ENCODE measurements at regions not wholly inside any gene's neighbourhood (a gene's known extent, or its start where the extent isn't known, plus 50 kb on each side); places are given as distances from the start of the nearest gene placed in this dataset.

- Histone ChIP-seq H3K18ac (ENCODE audit: low read length) (no peak overlapping the region), H3K27ac (ENCODE audit: low read depth, low read length) (no peak overlapping the region), H3K14ac (ENCODE audit: low read length) (no peak overlapping the region), H3K4me3 (ENCODE audit: low read depth, low read length) (no peak overlapping the region), H4K8ac (ENCODE audit: low read depth, low read length) (no peak overlapping the region), H2AFZ (ENCODE audit: insufficient read depth, low read length, poor library complexity) (no peak overlapping the region), H2BK12ac (ENCODE audit: low read length) (no peak overlapping the region), H3K4me1 (ENCODE audit: control insufficient read depth in 1 of 2, insufficient read depth in 2 of 2, low read length in 2 of 2) (peaks cover 0 to 3% of the 10 kb centered on the region in 2 experiments), H3K36me3 (ENCODE audit: control insufficient read depth in 1 of 2, insufficient read depth in 2 of 2, low read length in 2 of 2) (no peaks in the 10 kb centered on the region), H3K9ac (ENCODE audit: low read length) (no peak overlapping the region), H4K12ac (ENCODE audit: low read depth, low read length) (no peak overlapping the region), H3K4me2 (ENCODE audit: low read length) (no peak overlapping the region), H3K79me2 (ENCODE audit: control insufficient read depth, insufficient read depth, low read length, poor library complexity) (no peaks in the 10 kb centered on the region), H2AK5ac (ENCODE audit: low read length) (no peak overlapping the region), H2BK5ac (ENCODE audit: low read depth, low read length, poor library complexity) (no peak overlapping the region), H4K91ac (ENCODE audit: low read depth, low read length) (no peak overlapping the region), H3K4ac (ENCODE audit: low read depth, low read length) (no peak overlapping the region), H3K79me1 (ENCODE audit: low read length) (no peaks in the 10 kb centered on the region), H3K23ac (ENCODE audit: low read length) (no peak overlapping the region), H2BK120ac (ENCODE audit: insufficient read depth, low read length, poor library complexity) (no peak overlapping the region), H3K9me3 (ENCODE audit: insufficient read depth, low read depth, low read length) (no peaks in the 10 kb centered on the region), H3K27me3 (ENCODE audit: insufficient read depth, low read length) (no peaks in the 10 kb centered on the region)
- no peak for DNase-seq
These were observed 64.3 kb upstream of the MSTN start for GRCh38 chr2:190126798-190127197.

- no peak overlapping the region for H4K12ac ChIP-seq (ENCODE audit: low read depth, low read length)
- H3K4me3 ChIP-seq (ENCODE audit: low read depth, low read length), result no peak overlapping the region
- no peak overlapping the region for H4K8ac ChIP-seq (ENCODE audit: low read depth, low read length)
- H2AFZ ChIP-seq (ENCODE audit: insufficient read depth, low read length, poor library complexity), result no peak overlapping the region
- H3K4me1 ChIP-seq (ENCODE audit: control insufficient read depth in 1 of 2, insufficient read depth in 2 of 2, low read length in 2 of 2), result peaks cover 0 to 3% of the 10 kb centered on the region in 2 experiments
- H2BK120ac ChIP-seq (ENCODE audit: insufficient read depth, low read length, poor library complexity), result no peak overlapping the region
- H3K27ac ChIP-seq (ENCODE audit: low read depth, low read length), result no peak overlapping the region
- H3K36me3 ChIP-seq (ENCODE audit: control insufficient read depth in 1 of 2, insufficient read depth in 2 of 2, low read length in 2 of 2), result no peaks in the 10 kb centered on the region
- H3K9me3 ChIP-seq (ENCODE audit: insufficient read depth, low read depth, low read length), result peaks cover 1% of the 10 kb centered on the region
- no peak overlapping the region for H3K23ac ChIP-seq (ENCODE audit: low read length)
- no peak overlapping the region for H2BK12ac ChIP-seq (ENCODE audit: low read length)
- H3K27me3 ChIP-seq (ENCODE audit: insufficient read depth, low read length), result no peaks in the 10 kb centered on the region
- no peak overlapping the region for H3K9ac ChIP-seq (ENCODE audit: low read length)
- no peak overlapping the region for H4K91ac ChIP-seq (ENCODE audit: low read depth, low read length)
- H3K79me2 ChIP-seq (ENCODE audit: control insufficient read depth, insufficient read depth, low read length, poor library complexity), result no peaks in the 10 kb centered on the region
- H2BK5ac ChIP-seq (ENCODE audit: low read depth, low read length, poor library complexity), result no peak overlapping the region
- H3K18ac ChIP-seq (ENCODE audit: low read length), result no peak overlapping the region
- no peak overlapping the region for H2AK5ac ChIP-seq (ENCODE audit: low read length)
- H3K14ac ChIP-seq (ENCODE audit: low read length), result no peak overlapping the region
- no peak overlapping the region for H3K4ac ChIP-seq (ENCODE audit: low read depth, low read length)
- H3K4me2 ChIP-seq (ENCODE audit: low read length), result no peak overlapping the region
- no CpG with 5 or more reads among the region's 2 CpGs for WGBS (ENCODE audit: extremely low coverage, insufficient coverage, insufficient read length)
- H3K79me1 ChIP-seq (ENCODE audit: low read length), result no peaks in the 10 kb centered on the region
- DNase-seq, result peak; percentile 93 to 96
These were observed 61.4 kb upstream of the MSTN start for GRCh38 chr2:190123956-190124355.

GRCh38 chr2:190121971-190122370, 59.4 kb upstream of the MSTN start:
- H4K8ac ChIP-seq (ENCODE audit: low read depth, low read length), result no peak overlapping the region
- H3K79me2 ChIP-seq (ENCODE audit: control insufficient read depth, insufficient read depth, low read length, poor library complexity), result no peaks in the 10 kb centered on the region
- no peak overlapping the region for H3K23ac ChIP-seq (ENCODE audit: low read length)
- H2AK5ac ChIP-seq (ENCODE audit: low read length), result no peak overlapping the region
- H3K9ac ChIP-seq (ENCODE audit: low read length), result no peak overlapping the region
- no peak overlapping the region for H4K12ac ChIP-seq (ENCODE audit: low read depth, low read length)
- WGBS (ENCODE audit: extremely low coverage, insufficient coverage, insufficient read length), result no CpG with 5 or more reads among the region's 1 CpG
- peaks cover 1% of the 10 kb centered on the region for H3K9me3 ChIP-seq (ENCODE audit: insufficient read depth, low read depth, low read length)
- no peaks in the 10 kb centered on the region for H3K27me3 ChIP-seq (ENCODE audit: insufficient read depth, low read length)
- no peak overlapping the region for H3K27ac ChIP-seq (ENCODE audit: low read depth, low read length)
- no peak overlapping the region for H2BK120ac ChIP-seq (ENCODE audit: insufficient read depth, low read length, poor library complexity)
- H3K4me2 ChIP-seq (ENCODE audit: low read length), result no peak overlapping the region
- H2BK12ac ChIP-seq (ENCODE audit: low read length), result no peak overlapping the region
- peak in 1 of 2 donors; percentile 23 for DNase-seq
- H3K14ac ChIP-seq (ENCODE audit: low read length), result no peak overlapping the region
- no peak overlapping the region for H2AFZ ChIP-seq (ENCODE audit: insufficient read depth, low read length, poor library complexity)
- no peak overlapping the region for H2BK5ac ChIP-seq (ENCODE audit: low read depth, low read length, poor library complexity)
- no peak overlapping the region for H4K91ac ChIP-seq (ENCODE audit: low read depth, low read length)
- H3K4me1 ChIP-seq (ENCODE audit: control insufficient read depth in 1 of 2, insufficient read depth in 2 of 2, low read length in 2 of 2), result peaks cover 0 to 3% of the 10 kb centered on the region in 2 experiments
- H3K18ac ChIP-seq (ENCODE audit: low read length), result no peak overlapping the region
- no peak overlapping the region for H3K4me3 ChIP-seq (ENCODE audit: low read depth, low read length)
- no peaks in the 10 kb centered on the region for H3K79me1 ChIP-seq (ENCODE audit: low read length)
- no peak overlapping the region for H3K4ac ChIP-seq (ENCODE audit: low read depth, low read length)
- H3K36me3 ChIP-seq (ENCODE audit: control insufficient read depth in 1 of 2, insufficient read depth in 2 of 2, low read length in 2 of 2), result no peaks in the 10 kb centered on the region

- H2BK5ac ChIP-seq (ENCODE audit: low read depth, low read length, poor library complexity), result no peak overlapping the region
- H2BK12ac ChIP-seq (ENCODE audit: low read length), result no peak overlapping the region
- peak in 1 of 2 donors; percentile 46 for DNase-seq
- H4K8ac ChIP-seq (ENCODE audit: low read depth, low read length), result no peak overlapping the region
- H3K27me3 ChIP-seq (ENCODE audit: insufficient read depth, low read length), result no peaks in the 10 kb centered on the region
- no peak overlapping the region for H4K12ac ChIP-seq (ENCODE audit: low read depth, low read length)
- H2AK5ac ChIP-seq (ENCODE audit: low read length), result no peak overlapping the region
- no peaks in the 10 kb centered on the region for H3K36me3 ChIP-seq (ENCODE audit: control insufficient read depth in 1 of 2, insufficient read depth in 2 of 2, low read length in 2 of 2)
- H2BK120ac ChIP-seq (ENCODE audit: insufficient read depth, low read length, poor library complexity), result no peak overlapping the region
- H3K4ac ChIP-seq (ENCODE audit: low read depth, low read length), result no peak overlapping the region
- no peaks in the 10 kb centered on the region for H3K79me2 ChIP-seq (ENCODE audit: control insufficient read depth, insufficient read depth, low read length, poor library complexity)
- no peak overlapping the region for H3K9ac ChIP-seq (ENCODE audit: low read length)
- no peak overlapping the region for H2AFZ ChIP-seq (ENCODE audit: insufficient read depth, low read length, poor library complexity)
- H3K23ac ChIP-seq (ENCODE audit: low read length), result no peak overlapping the region
- H3K27ac ChIP-seq (ENCODE audit: low read depth, low read length), result no peak overlapping the region
- H4K91ac ChIP-seq (ENCODE audit: low read depth, low read length), result no peak overlapping the region
- no peak overlapping the region for H3K18ac ChIP-seq (ENCODE audit: low read length)
- peaks cover 0 to 3% of the 10 kb centered on the region in 2 experiments for H3K4me1 ChIP-seq (ENCODE audit: control insufficient read depth in 1 of 2, insufficient read depth in 2 of 2, low read length in 2 of 2)
- H3K14ac ChIP-seq (ENCODE audit: low read length), result no peak overlapping the region
- no peaks in the 10 kb centered on the region for H3K79me1 ChIP-seq (ENCODE audit: low read length)
- H3K4me2 ChIP-seq (ENCODE audit: low read length), result no peak overlapping the region
- H3K4me3 ChIP-seq (ENCODE audit: low read depth, low read length), result no peak overlapping the region
- peaks cover 1% of the 10 kb centered on the region for H3K9me3 ChIP-seq (ENCODE audit: insufficient read depth, low read depth, low read length)
These were observed 58.8 kb upstream of the MSTN start for GRCh38 chr2:190121305-190121704.

Measured in trophoblast cell (in vitro differentiated cells and primary cell).